ENCODE measurements at regions not wholly inside any gene's neighbourhood (a gene's known extent, or its start where the extent isn't known, plus 50 kb on each side); places are given as distances from the start of the nearest gene placed in this dataset.

DNA sequence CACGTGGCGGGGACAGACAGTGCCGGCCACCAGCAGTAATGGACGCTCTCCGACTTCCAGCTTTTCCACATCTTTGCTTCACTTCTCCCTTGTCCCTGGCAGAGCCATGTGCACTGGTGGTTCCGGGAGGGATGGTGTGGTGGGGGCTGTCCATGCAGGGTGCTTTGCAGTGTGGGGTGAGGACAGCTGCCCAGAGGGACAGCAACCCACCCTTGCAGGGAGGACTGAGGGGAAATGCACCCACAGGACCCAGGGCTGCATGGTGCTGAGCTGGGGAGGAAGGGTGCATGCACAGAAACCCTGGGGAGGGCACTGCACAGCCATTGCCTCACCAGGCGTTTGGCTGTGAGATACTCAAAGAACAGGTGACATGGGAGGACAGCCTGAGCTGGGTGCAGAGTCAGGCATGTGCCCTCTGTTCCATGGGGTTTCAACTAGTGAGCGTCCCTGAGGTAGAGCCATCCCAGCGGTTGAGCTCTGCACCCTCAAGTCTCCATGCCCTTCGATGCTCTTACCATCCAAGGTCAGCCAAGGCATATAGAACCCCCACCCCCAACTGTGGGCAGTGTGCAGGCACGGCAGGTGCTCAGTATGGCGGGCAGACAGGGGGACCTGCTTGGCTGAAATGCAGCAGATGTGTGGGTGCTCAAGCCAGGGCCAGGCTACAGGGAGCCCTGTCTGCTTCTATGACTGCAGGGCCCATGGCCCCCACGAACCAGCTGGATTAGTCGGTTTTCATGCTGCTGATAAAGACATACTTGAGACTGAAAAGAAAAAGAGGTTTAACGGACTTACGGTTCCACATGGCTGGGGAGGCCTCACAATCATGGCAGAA lies 239.7 kb downstream of the TTLL2 start:
- H3K27me3 Mint-ChIP-seq (ENCODE audit: insufficient read depth), result peaks cover 7% of the 10 kb centered on the region
- no peaks in the 10 kb centered on the region for H3K36me3 ChIP-seq (ENCODE audit: control insufficient read depth, insufficient read depth, low read length)
- no peaks in the 10 kb centered on the region for H3K36me3 Mint-ChIP-seq (ENCODE audit: low read depth)
- H3K4me1 ChIP-seq (ENCODE audit: control insufficient read depth, insufficient read depth, low read length), result no peaks in the 10 kb centered on the region
- TF ChIP-seq, protein P1, sequence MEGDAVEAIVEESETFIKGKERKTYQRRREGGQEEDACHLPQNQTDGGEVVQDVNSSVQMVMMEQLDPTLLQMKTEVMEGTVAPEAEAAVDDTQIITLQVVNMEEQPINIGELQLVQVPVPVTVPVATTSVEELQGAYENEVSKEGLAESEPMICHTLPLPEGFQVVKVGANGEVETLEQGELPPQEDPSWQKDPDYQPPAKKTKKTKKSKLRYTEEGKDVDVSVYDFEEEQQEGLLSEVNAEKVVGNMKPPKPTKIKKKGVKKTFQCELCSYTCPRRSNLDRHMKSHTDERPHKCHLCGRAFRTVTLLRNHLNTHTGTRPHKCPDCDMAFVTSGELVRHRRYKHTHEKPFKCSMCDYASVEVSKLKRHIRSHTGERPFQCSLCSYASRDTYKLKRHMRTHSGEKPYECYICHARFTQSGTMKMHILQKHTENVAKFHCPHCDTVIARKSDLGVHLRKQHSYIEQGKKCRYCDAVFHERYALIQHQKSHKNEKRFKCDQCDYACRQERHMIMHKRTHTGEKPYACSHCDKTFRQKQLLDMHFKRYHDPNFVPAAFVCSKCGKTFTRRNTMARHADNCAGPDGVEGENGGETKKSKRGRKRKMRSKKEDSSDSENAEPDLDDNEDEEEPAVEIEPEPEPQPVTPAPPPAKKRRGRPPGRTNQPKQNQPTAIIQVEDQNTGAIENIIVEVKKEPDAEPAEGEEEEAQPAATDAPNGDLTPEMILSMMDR (conservative IDR thresholded peaks at IDR 0.05), result no peak
- 86 to 87% methylated on average over 10 to 16 of the region's 16 CpGs for WGBS, 2 experiments (ENCODE audit: insufficient coverage in 1 of 2, insufficient read length in 1 of 2)
- DNase-seq, result no peak
- no peaks in the 10 kb centered on the region for H3K9me3 ChIP-seq (ENCODE audit: control insufficient read depth, low read length)
- no peaks in the 10 kb centered on the region for H3K27me3 ChIP-seq (ENCODE audit: control insufficient read depth, insufficient read depth, low read length, poor library complexity, severe bottlenecking)
- H3K9me3 Mint-ChIP-seq, result no peaks in the 10 kb centered on the region
- H3K27ac Mint-ChIP-seq, result no peak overlapping the region
- no peak overlapping the region for H3K9ac ChIP-seq (ENCODE audit: extremely low read depth, low read length, poor library complexity, severe bottlenecking)
- no peaks in the 10 kb centered on the region for H3K4me1 Mint-ChIP-seq
- H3K27ac ChIP-seq (ENCODE audit: low read depth, low read length), result no peak overlapping the region
- H3K4me3 Mint-ChIP-seq, result no peak overlapping the region
- no peak overlapping the region for H3K4me3 ChIP-seq (ENCODE audit: low read length)

DNA sequence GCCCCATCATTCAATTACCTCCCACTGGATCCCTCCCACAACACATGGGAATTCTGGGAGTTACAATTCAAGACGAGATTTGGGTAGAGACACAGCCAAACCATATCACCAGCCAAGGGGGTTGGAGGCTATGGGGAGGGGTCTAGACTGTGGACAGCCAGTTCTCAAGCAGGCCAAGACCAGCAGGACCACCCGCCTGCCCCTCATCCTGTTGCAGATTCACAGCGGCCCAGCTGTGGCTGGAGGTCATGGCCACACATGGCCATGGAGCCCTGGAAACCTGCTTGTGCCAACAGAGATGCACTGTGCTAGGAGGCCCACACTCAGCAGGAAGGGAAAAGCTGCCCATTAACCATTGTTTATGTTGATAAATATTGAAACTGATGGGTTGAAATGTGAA lies 240.5 kb downstream of the TTLL2 start:
- no peak overlapping the region for H3K27ac Mint-ChIP-seq
- no peaks in the 10 kb centered on the region for H3K4me1 ChIP-seq (ENCODE audit: control insufficient read depth, insufficient read depth, low read length)
- 90 to 95% methylated on average over 2 to 3 of the region's 3 CpGs for WGBS, 2 experiments (ENCODE audit: insufficient coverage in 1 of 2, insufficient read length in 1 of 2)
- no peak overlapping the region for H3K4me3 ChIP-seq (ENCODE audit: low read length)
- no peak overlapping the region for H3K9ac ChIP-seq (ENCODE audit: extremely low read depth, low read length, poor library complexity, severe bottlenecking)
- DNase-seq, result no peak
- H3K36me3 Mint-ChIP-seq (ENCODE audit: low read depth), result no peaks in the 10 kb centered on the region
- no peak overlapping the region for H3K4me3 Mint-ChIP-seq
- H3K36me3 ChIP-seq (ENCODE audit: control insufficient read depth, insufficient read depth, low read length), result no peaks in the 10 kb centered on the region
- H3K27me3 ChIP-seq (ENCODE audit: control insufficient read depth, insufficient read depth, low read length, poor library complexity, severe bottlenecking), result no peaks in the 10 kb centered on the region
- H3K27ac ChIP-seq (ENCODE audit: low read depth, low read length), result no peak overlapping the region
- H3K9me3 Mint-ChIP-seq, result no peaks in the 10 kb centered on the region
- no peaks in the 10 kb centered on the region for H3K9me3 ChIP-seq (ENCODE audit: control insufficient read depth, low read length)
- H3K27me3 Mint-ChIP-seq (ENCODE audit: insufficient read depth), result peaks cover 7% of the 10 kb centered on the region
- H3K4me1 Mint-ChIP-seq, result no peaks in the 10 kb centered on the region
- TF ChIP-seq, protein P1 (conservative IDR thresholded peaks at IDR 0.05), result no peak

DNA sequence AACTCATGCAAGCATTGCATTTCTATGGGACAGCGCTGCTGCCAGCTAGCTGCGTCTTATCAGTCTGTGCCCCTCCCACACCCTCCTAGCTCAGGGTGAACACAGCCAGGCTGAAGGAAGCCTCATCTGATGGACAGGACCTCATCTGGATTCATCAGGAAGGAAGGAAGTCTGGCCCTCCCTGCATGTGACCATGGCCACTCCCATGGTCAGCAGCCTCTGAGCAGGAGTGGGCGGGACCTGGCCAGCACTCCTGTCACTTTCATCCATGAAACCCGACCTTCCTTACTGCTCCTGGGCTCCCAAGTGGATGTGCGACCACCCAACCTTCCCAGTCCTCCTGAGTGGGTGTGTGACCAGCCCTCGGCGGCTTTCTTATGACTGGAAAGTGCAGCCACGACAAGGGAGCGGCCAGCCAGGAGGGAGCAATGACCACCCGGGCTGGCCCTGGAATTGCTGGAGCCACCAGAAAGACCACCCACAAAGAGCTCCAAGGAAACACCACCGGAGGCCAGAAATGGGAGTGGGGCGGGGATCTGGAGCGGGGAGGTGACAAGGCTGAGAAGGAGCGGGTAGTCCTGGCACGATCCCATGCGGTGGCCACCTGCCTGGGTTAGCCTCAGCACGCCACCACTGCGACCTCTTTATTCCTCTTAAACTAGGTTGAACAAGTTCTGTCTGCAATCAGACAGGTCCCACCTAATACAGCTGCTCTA lies 241.2 kb downstream of the TTLL2 start:
- no peaks in the 10 kb centered on the region for H3K27me3 ChIP-seq (ENCODE audit: control insufficient read depth, insufficient read depth, low read length, poor library complexity, severe bottlenecking)
- peak; percentile 61 for DNase-seq
- no peaks in the 10 kb centered on the region for H3K4me1 ChIP-seq (ENCODE audit: control insufficient read depth, insufficient read depth, low read length)
- 88 to 93% methylated on average over 7 to 18 of the region's 18 CpGs for WGBS, 2 experiments (ENCODE audit: insufficient coverage in 1 of 2, insufficient read length in 1 of 2)
- no peaks in the 10 kb centered on the region for H3K4me1 Mint-ChIP-seq
- H3K9me3 Mint-ChIP-seq, result no peaks in the 10 kb centered on the region
- no peak overlapping the region for H3K4me3 ChIP-seq (ENCODE audit: low read length)
- TF ChIP-seq, protein P1 (conservative IDR thresholded peaks at IDR 0.05), result no peak
- no peak overlapping the region for H3K27ac ChIP-seq (ENCODE audit: low read depth, low read length)
- no peaks in the 10 kb centered on the region for H3K36me3 Mint-ChIP-seq (ENCODE audit: low read depth)
- no peaks in the 10 kb centered on the region for H3K9me3 ChIP-seq (ENCODE audit: control insufficient read depth, low read length)
- no peak overlapping the region for H3K9ac ChIP-seq (ENCODE audit: extremely low read depth, low read length, poor library complexity, severe bottlenecking)
- no peak overlapping the region for H3K4me3 Mint-ChIP-seq
- no peak overlapping the region for H3K27ac Mint-ChIP-seq
- H3K36me3 ChIP-seq (ENCODE audit: control insufficient read depth, insufficient read depth, low read length), result no peaks in the 10 kb centered on the region
- H3K27me3 Mint-ChIP-seq (ENCODE audit: insufficient read depth), result peaks cover 7% of the 10 kb centered on the region

All from endodermal cell (in vitro differentiated cells).